OCI-LY1 (cell line): ENCODE measurements at regions not wholly inside any gene's neighbourhood (a gene's known extent, or its start where the extent isn't known, plus 50 kb on each side); places are given as distances from the start of the nearest gene placed in this dataset.

Experiments used
- CTCF ChIP-seq: fragments of 200-600 bp; sonication (generic), shearing (Covaris generic); IDR thresholded peaks from 2 replicates; pipeline ENCODE4 v1.5.1; 2017; ENCODE audit warnings: mild to moderate bottlenecking, antibody characterized with exemption, low read length, moderate library complexity, mixed read lengths
- EZH2 ChIP-seq: fragments of 200-600 bp; sonication (generic), shearing (Covaris generic); IDR thresholded peaks from 2 replicates; pipeline ENCODE4 v1.8.0; 2017; ENCODE audit warnings: borderline replicate concordance, mixed run types, mild to moderate bottlenecking, antibody characterized with exemption, low read length, moderate library complexity, mixed read lengths

GRCh38 chr21:21713651-21714180 is 715.5 kb downstream of the NCAM2 start:
- TF ChIP-seq CTCF (no peak), EZH2 (no peak)
